H9 (cell line): ENCODE measurements at regions not wholly inside any gene's neighbourhood (a gene's known extent, or its start where the extent isn't known, plus 50 kb on each side); places are given as distances from the start of the nearest gene placed in this dataset.

Experiments
- DNase-seq: peaks from one replicate; pipeline ENCODE4 v3.0.0-alpha.2; 2017
- H2AFZ ChIP-seq: one replicate; pipeline ENCODE4 v1.6.1; 2013; ENCODE audit warnings: mild to moderate bottlenecking, low read length, control low read depth, moderate library complexity
- H2AK5ac ChIP-seq: 2 replicates; pipeline ENCODE4 v1.6.1; 2013; ENCODE audit warnings: low read length, control low read depth, mixed read lengths; ENCODE audit not compliant: insufficient read length
- H2BK120ac ChIP-seq: one replicate; pipeline ENCODE4 v1.6.1; 2013; ENCODE audit warnings: low read depth, mild to moderate bottlenecking, low read length, control low read depth, inconsistent platforms; ENCODE audit not compliant: poor library complexity, severe bottlenecking
- H2BK12ac ChIP-seq: 2 replicates; pipeline ENCODE4 v1.6.1; 2013; ENCODE audit warnings: low read length, control low read depth, mixed read lengths, low read depth; ENCODE audit not compliant: insufficient read length
- H2BK15ac ChIP-seq: 2 replicates; pipeline ENCODE4 v1.6.1; 2013; ENCODE audit warnings: low read depth, low read length, control low read depth
- H2BK20ac ChIP-seq: one replicate; pipeline ENCODE4 v1.6.1; 2013; ENCODE audit warnings: low read depth, mild to moderate bottlenecking, low read length, control low read depth, inconsistent platforms; ENCODE audit not compliant: poor library complexity, severe bottlenecking
- H2BK5ac ChIP-seq: 2 replicates; pipeline ENCODE4 v1.6.1; 2013; ENCODE audit warnings: low read length, control low read depth, mixed read lengths; ENCODE audit not compliant: insufficient read length
- H3K14ac ChIP-seq: 2 replicates; pipeline ENCODE4 v1.6.1; 2013; ENCODE audit warnings: low read length, control low read depth; ENCODE audit not compliant: insufficient read depth
- H3K18ac ChIP-seq: 2 replicates; pipeline ENCODE4 v1.6.1; 2013; ENCODE audit warnings: low read depth, mild to moderate bottlenecking, mixed read lengths, low read length, control low read depth; ENCODE audit not compliant: insufficient read length
- H3K23ac ChIP-seq: 2 replicates; pipeline ENCODE4 v1.6.1; 2013; ENCODE audit warnings: low read length, control low read depth, mixed read lengths, low read depth; ENCODE audit not compliant: insufficient read length
- H3K23me2 ChIP-seq: 2 replicates; pipeline ENCODE4 v1.6.1; 2013; ENCODE audit warnings: low read depth, mild to moderate bottlenecking, mixed read lengths, low read length, control low read depth; ENCODE audit not compliant: insufficient read length, poor library complexity, severe bottlenecking
- H3K27ac ChIP-seq: 2 replicates; pipeline ENCODE4 v1.5.1; 2013; ENCODE audit warnings: low read length, control low read depth, mixed read lengths, low read depth; ENCODE audit not compliant: insufficient read length
- H3K27me3 ChIP-seq: 2 replicates; pipeline ENCODE4 v1.6.1; 2013; ENCODE audit warnings: low read length, control low read depth, inconsistent platforms; ENCODE audit not compliant: insufficient read depth
- H3K4ac ChIP-seq: 2 replicates; pipeline ENCODE4 v1.6.1; 2013; ENCODE audit warnings: low read depth, mild to moderate bottlenecking, control low read depth, inconsistent platforms, low read length, moderate library complexity
- H3K4me1 ChIP-seq: 2 replicates; pipeline ENCODE4 v1.6.1; 2013; ENCODE audit warnings: low read length, control low read depth, inconsistent platforms; ENCODE audit not compliant: insufficient read depth
- H3K4me2 ChIP-seq: 2 replicates; pipeline ENCODE4 v1.6.1; 2013; ENCODE audit warnings: low read length, control low read depth, mixed read lengths; ENCODE audit not compliant: insufficient read length, insufficient read depth
- H3K56ac ChIP-seq: 2 replicates; pipeline ENCODE4 v1.6.1; 2013; ENCODE audit warnings: low read depth, mild to moderate bottlenecking, mixed read lengths, low read length, control low read depth; ENCODE audit not compliant: insufficient read length
- H3K79me1 ChIP-seq: 2 replicates; pipeline ENCODE4 v1.6.1; 2013; ENCODE audit warnings: low read depth, mild to moderate bottlenecking, moderate library complexity, low read length, control low read depth, inconsistent platforms; ENCODE audit not compliant: insufficient read depth, poor library complexity, severe bottlenecking
- H3K79me2 ChIP-seq: 2 replicates; pipeline ENCODE4 v1.6.1; 2013; ENCODE audit warnings: low read length, control low read depth, inconsistent platforms; ENCODE audit not compliant: insufficient read depth
- H3K9ac ChIP-seq: 2 replicates; pipeline ENCODE4 v1.6.1; 2013; ENCODE audit warnings: low read length, control low read depth, mixed read lengths; ENCODE audit not compliant: insufficient read length; ENCODE audit errors: extremely low read depth
- H3K9me3 ChIP-seq: one replicate; pipeline ENCODE4 v1.6.1; 2013; ENCODE audit warnings: low read depth, low read length, inconsistent platforms; ENCODE audit not compliant: control insufficient read depth
- H3T11ph ChIP-seq: one replicate; pipeline ENCODE4 v1.6.1; 2013; ENCODE audit warnings: mild to moderate bottlenecking, low read length, control low read depth, inconsistent platforms
- H4K20me1 ChIP-seq: one replicate; pipeline ENCODE4 v1.6.1; 2013; ENCODE audit not compliant: control insufficient read depth, insufficient read length, insufficient read depth
- H4K5ac ChIP-seq: 2 replicates; pipeline ENCODE4 v1.6.1; 2013; ENCODE audit warnings: low read depth, mild to moderate bottlenecking, mixed read lengths, low read length, control low read depth; ENCODE audit not compliant: insufficient read length
- H4K8ac ChIP-seq: replicated peaks from 2 replicates; pipeline ENCODE4 v1.6.1; 2013; ENCODE audit warnings: low read length, control low read depth, mixed read lengths, low read depth; ENCODE audit not compliant: insufficient read length
- H4K91ac ChIP-seq: 2 replicates; pipeline ENCODE4 v1.6.1; 2013; ENCODE audit warnings: low read depth, mild to moderate bottlenecking, moderate library complexity, mixed read lengths, low read length, control low read depth; ENCODE audit not compliant: insufficient read length
- H3K27ac Mint-ChIP-seq, 3 experiments: 2 replicates in 2 of 3; 3 replicates in 1 of 3; pipeline ENCODE4 v1.8.0; 2020 to 2021; ENCODE audit warnings: mixed read lengths in 3 of 3, mild to moderate bottlenecking in 1 of 3, moderate library complexity in 1 of 3
- H3K27me3 Mint-ChIP-seq: 2 replicates; pipeline ENCODE4 v1.8.0; 2021; ENCODE audit warnings: low read depth, mild to moderate bottlenecking, moderate library complexity, mixed read lengths
- H3K36me3 Mint-ChIP-seq, 3 experiments: 2 replicates in 2 of 3; 3 replicates in 1 of 3; pipeline ENCODE4 v1.8.0; 2020 to 2021; ENCODE audit warnings: low read depth in 3 of 3, mixed read lengths in 3 of 3; ENCODE audit not compliant: insufficient read depth in 1 of 3
- H3K4me1 Mint-ChIP-seq, 2 experiments: 2 replicates each; pipeline ENCODE4 v1.8.0; 2020; ENCODE audit warnings: mixed read lengths in 2 of 2
- H3K4me3 Mint-ChIP-seq, 2 experiments: 2 replicates in 1 of 2; 3 replicates in 1 of 2; pipeline ENCODE4 v1.8.0; 2020 to 2021; ENCODE audit warnings: mild to moderate bottlenecking in 2 of 2, mixed read lengths in 2 of 2, moderate library complexity in 1 of 2
- H3K9me3 Mint-ChIP-seq, 2 experiments: 2 replicates in 1 of 2; 3 replicates in 1 of 2; pipeline ENCODE4 v1.8.0; 2020; ENCODE audit warnings: mild to moderate bottlenecking in 2 of 2, mixed read lengths in 2 of 2, moderate library complexity in 1 of 2
- WGBS: extraction: QIAGEN DNeasy Blood & Tissue Kit; methylation state at CpG from one replicate; pipeline ENCODE4 v1.1.7; 2013; ENCODE audit warnings: missing lambda C conversion rate, low lambda C conversion rate, mixed read lengths; ENCODE audit not compliant: insufficient read length; ENCODE audit errors: extremely low coverage; 5-methylcytosine and 5-hydroxymethylcytosine counted together
- TF ChIP-seq, protein P1 (sequence below): fragments of 200-600 bp; sonication (generic); conservative IDR thresholded peaks from 3 replicates; pipeline ENCODE4 v1.8.0; 2021; ENCODE audit warnings: antibody characterized with exemption, mild to moderate bottlenecking

GRCh38 chr18:9017905-9018227 is 84.6 kb upstream of the NDUFV2 start:
- WGBS = no CpG with 5 or more reads among the region's 6 CpGs
- no peak overlapping the region for H3K18ac ChIP-seq
- no peak overlapping the region for H3K4me3 Mint-ChIP-seq
- no peak overlapping the region for H2BK120ac ChIP-seq
- no peak overlapping the region for H3K27ac Mint-ChIP-seq
- H4K20me1 ChIP-seq = no peaks in the 10 kb centered on the region
- DNase-seq = no peak
- no peak overlapping the region for H2BK20ac ChIP-seq
- H3K23me2 ChIP-seq = no peaks in the 10 kb centered on the region
- H3K4me2 ChIP-seq = no peak overlapping the region
- no peak overlapping the region for H3K27ac ChIP-seq
- no peak overlapping the region for H3K56ac ChIP-seq
- H3K23ac ChIP-seq = no peak overlapping the region
- H3K9me3 Mint-ChIP-seq = peaks cover 7 to 9% of the 10 kb centered on the region in 2 experiments
- no peaks in the 10 kb centered on the region for H3K9me3 ChIP-seq
- no peak overlapping the region for H3K9ac ChIP-seq
- H3K14ac ChIP-seq = no peak overlapping the region
- H2BK5ac ChIP-seq = no peak overlapping the region
- peaks cover 23 to 24% of the 10 kb centered on the region in 2 experiments for H3K4me1 Mint-ChIP-seq
- no peaks in the 10 kb centered on the region; the same call in 1 of the 2 replicates for H3K4me1 ChIP-seq
- TF ChIP-seq, protein P1, sequence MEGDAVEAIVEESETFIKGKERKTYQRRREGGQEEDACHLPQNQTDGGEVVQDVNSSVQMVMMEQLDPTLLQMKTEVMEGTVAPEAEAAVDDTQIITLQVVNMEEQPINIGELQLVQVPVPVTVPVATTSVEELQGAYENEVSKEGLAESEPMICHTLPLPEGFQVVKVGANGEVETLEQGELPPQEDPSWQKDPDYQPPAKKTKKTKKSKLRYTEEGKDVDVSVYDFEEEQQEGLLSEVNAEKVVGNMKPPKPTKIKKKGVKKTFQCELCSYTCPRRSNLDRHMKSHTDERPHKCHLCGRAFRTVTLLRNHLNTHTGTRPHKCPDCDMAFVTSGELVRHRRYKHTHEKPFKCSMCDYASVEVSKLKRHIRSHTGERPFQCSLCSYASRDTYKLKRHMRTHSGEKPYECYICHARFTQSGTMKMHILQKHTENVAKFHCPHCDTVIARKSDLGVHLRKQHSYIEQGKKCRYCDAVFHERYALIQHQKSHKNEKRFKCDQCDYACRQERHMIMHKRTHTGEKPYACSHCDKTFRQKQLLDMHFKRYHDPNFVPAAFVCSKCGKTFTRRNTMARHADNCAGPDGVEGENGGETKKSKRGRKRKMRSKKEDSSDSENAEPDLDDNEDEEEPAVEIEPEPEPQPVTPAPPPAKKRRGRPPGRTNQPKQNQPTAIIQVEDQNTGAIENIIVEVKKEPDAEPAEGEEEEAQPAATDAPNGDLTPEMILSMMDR = no peak
- H2AFZ ChIP-seq = no peak overlapping the region
- H4K91ac ChIP-seq = no peak overlapping the region
- H3K36me3 Mint-ChIP-seq = peaks cover 2 to 11% (median 4%) of the 10 kb centered on the region in 3 experiments; a peak in 5 of 7 replicates
- no peaks in the 10 kb centered on the region for H3K79me2 ChIP-seq
- no peak overlapping the region for H2AK5ac ChIP-seq
- no peak overlapping the region for H3K4ac ChIP-seq
- H2BK12ac ChIP-seq = no peak overlapping the region
- H3K27me3 ChIP-seq = no peaks in the 10 kb centered on the region
- peaks cover 2% of the 10 kb centered on the region; the same call in 1 of the 2 replicates for H3K27me3 Mint-ChIP-seq
- H3K79me1 ChIP-seq = no peaks in the 10 kb centered on the region
- no peak overlapping the region for H2BK15ac ChIP-seq
- no peak overlapping the region for H4K5ac ChIP-seq
- H4K8ac ChIP-seq = no peak overlapping the region
- no peak overlapping the region for H3T11ph ChIP-seq
